ENCODE measurements at regions not wholly inside any gene's neighbourhood (a gene's known extent, or its start where the extent isn't known, plus 50 kb on each side); places are given as distances from the start of the nearest gene placed in this dataset.

- H2BK12ac ChIP-seq (ENCODE audit: insufficient read length, low read depth, low read length) = no peak overlapping the region
- no peak overlapping the region for H3K4me2 ChIP-seq (ENCODE audit: insufficient read depth, insufficient read length, low read length)
- TF ChIP-seq, protein P1, sequence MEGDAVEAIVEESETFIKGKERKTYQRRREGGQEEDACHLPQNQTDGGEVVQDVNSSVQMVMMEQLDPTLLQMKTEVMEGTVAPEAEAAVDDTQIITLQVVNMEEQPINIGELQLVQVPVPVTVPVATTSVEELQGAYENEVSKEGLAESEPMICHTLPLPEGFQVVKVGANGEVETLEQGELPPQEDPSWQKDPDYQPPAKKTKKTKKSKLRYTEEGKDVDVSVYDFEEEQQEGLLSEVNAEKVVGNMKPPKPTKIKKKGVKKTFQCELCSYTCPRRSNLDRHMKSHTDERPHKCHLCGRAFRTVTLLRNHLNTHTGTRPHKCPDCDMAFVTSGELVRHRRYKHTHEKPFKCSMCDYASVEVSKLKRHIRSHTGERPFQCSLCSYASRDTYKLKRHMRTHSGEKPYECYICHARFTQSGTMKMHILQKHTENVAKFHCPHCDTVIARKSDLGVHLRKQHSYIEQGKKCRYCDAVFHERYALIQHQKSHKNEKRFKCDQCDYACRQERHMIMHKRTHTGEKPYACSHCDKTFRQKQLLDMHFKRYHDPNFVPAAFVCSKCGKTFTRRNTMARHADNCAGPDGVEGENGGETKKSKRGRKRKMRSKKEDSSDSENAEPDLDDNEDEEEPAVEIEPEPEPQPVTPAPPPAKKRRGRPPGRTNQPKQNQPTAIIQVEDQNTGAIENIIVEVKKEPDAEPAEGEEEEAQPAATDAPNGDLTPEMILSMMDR (conservative IDR thresholded peaks at IDR 0.05) = no peak
- H3K27ac ChIP-seq (ENCODE audit: insufficient read length, low read depth, low read length) = no peak overlapping the region
- H3K18ac ChIP-seq (ENCODE audit: insufficient read length, low read depth, low read length) = no peak overlapping the region
- H4K5ac ChIP-seq (ENCODE audit: insufficient read length, low read depth, low read length) = no peak overlapping the region
- no peak overlapping the region for H3K27ac Mint-ChIP-seq
- no peak for DNase-seq
- no CpG with 5 or more reads among the region's 2 CpGs for WGBS (ENCODE audit: extremely low coverage, insufficient read length, low lambda C conversion rate)
- no peaks in the 10 kb centered on the region for H3K4me1 ChIP-seq (ENCODE audit: insufficient read depth, low read length)
- no peak overlapping the region for H3K4ac ChIP-seq (ENCODE audit: low read depth, low read length)
- H3K14ac ChIP-seq (ENCODE audit: insufficient read depth, low read length) = no peak overlapping the region
- H3K4me1 Mint-ChIP-seq = peaks cover 17 to 21% of the 10 kb centered on the region in 2 experiments
- H4K8ac ChIP-seq (replicated peaks; ENCODE audit: insufficient read length, low read depth, low read length) = no peak overlapping the region
- H3K9ac ChIP-seq (ENCODE audit: extremely low read depth, insufficient read length, low read length) = no peak overlapping the region
- no peak overlapping the region for H2AK5ac ChIP-seq (ENCODE audit: insufficient read length, low read length)
- no peaks in the 10 kb centered on the region for H4K20me1 ChIP-seq (ENCODE audit: control insufficient read depth, insufficient read depth, insufficient read length)
- no peak overlapping the region for H3K4me3 Mint-ChIP-seq
- H3K9me3 ChIP-seq (ENCODE audit: control insufficient read depth, low read depth, low read length) = no peaks in the 10 kb centered on the region
- H2AFZ ChIP-seq (ENCODE audit: low read length) = no peak overlapping the region
- no peak overlapping the region for H3K23ac ChIP-seq (ENCODE audit: insufficient read length, low read depth, low read length)
- no peak overlapping the region for H4K91ac ChIP-seq (ENCODE audit: insufficient read length, low read depth, low read length)
- H3K79me2 ChIP-seq (ENCODE audit: insufficient read depth, low read length) = no peaks in the 10 kb centered on the region
- H2BK20ac ChIP-seq (ENCODE audit: low read depth, low read length, poor library complexity, severe bottlenecking) = no peak overlapping the region
- H3K23me2 ChIP-seq (ENCODE audit: insufficient read length, low read depth, low read length, poor library complexity, severe bottlenecking) = no peaks in the 10 kb centered on the region
- H2BK15ac ChIP-seq (ENCODE audit: low read depth, low read length) = no peak overlapping the region
- no peak overlapping the region for H3T11ph ChIP-seq (ENCODE audit: low read length)
- H3K79me1 ChIP-seq (ENCODE audit: insufficient read depth, low read depth, low read length, poor library complexity, severe bottlenecking) = no peaks in the 10 kb centered on the region
- H3K27me3 Mint-ChIP-seq (ENCODE audit: low read depth) = no peaks in the 10 kb centered on the region; the same call in 1 of the 2 replicates
- H2BK5ac ChIP-seq (ENCODE audit: insufficient read length, low read length) = no peak overlapping the region
- no peaks in the 10 kb centered on the region for H3K36me3 Mint-ChIP-seq (ENCODE audit: insufficient read depth in 1 of 3, low read depth in 3 of 3)
- H3K9me3 Mint-ChIP-seq = no peaks in the 10 kb centered on the region
- H3K27me3 ChIP-seq (ENCODE audit: insufficient read depth, low read length) = no peaks in the 10 kb centered on the region
- no peak overlapping the region for H2BK120ac ChIP-seq (ENCODE audit: low read depth, low read length, poor library complexity, severe bottlenecking)
- no peak overlapping the region for H3K56ac ChIP-seq (ENCODE audit: insufficient read length, low read depth, low read length)
Observed at GRCh38 chr15:53453253-53454105, 306.0 kb downstream of the WDR72 start.
